ENCODE measurements at regions not wholly inside any gene's neighbourhood (a gene's known extent, or its start where the extent isn't known, plus 50 kb on each side); places are given as distances from the start of the nearest gene placed in this dataset.

DNA sequence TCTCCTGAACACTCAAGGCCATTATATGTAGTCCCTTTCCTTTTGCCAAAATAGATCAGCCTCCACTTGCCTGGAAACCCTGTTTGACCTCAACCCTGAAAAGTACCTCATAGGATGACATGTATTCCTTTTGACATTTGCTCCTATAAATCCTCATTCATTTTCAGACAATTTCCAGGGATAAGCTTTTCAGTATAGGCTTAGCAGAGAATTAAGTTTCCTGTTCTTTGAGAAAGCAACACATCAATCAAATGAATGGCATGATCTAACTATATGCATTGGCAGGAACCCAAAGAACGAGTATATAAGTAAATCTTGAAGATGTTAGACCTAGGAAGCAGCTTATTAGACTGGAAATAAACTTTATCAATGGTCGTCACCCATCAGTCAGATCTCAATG is 483.0 kb downstream of the CCDC85A start:
- H3K36me3 Mint-ChIP-seq (ENCODE audit: low read depth, unreplicated experiment) = no peaks in the 10 kb centered on the region
- no peaks in the 10 kb centered on the region for H3K4me1 Mint-ChIP-seq (ENCODE audit: unreplicated experiment)
- DNase-seq (ENCODE audit: low spot score) = no peak
- TF ChIP-seq, protein P1, sequence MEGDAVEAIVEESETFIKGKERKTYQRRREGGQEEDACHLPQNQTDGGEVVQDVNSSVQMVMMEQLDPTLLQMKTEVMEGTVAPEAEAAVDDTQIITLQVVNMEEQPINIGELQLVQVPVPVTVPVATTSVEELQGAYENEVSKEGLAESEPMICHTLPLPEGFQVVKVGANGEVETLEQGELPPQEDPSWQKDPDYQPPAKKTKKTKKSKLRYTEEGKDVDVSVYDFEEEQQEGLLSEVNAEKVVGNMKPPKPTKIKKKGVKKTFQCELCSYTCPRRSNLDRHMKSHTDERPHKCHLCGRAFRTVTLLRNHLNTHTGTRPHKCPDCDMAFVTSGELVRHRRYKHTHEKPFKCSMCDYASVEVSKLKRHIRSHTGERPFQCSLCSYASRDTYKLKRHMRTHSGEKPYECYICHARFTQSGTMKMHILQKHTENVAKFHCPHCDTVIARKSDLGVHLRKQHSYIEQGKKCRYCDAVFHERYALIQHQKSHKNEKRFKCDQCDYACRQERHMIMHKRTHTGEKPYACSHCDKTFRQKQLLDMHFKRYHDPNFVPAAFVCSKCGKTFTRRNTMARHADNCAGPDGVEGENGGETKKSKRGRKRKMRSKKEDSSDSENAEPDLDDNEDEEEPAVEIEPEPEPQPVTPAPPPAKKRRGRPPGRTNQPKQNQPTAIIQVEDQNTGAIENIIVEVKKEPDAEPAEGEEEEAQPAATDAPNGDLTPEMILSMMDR (IDR thresholded peaks at IDR 0.05; ENCODE audit: unreplicated experiment) = no peak
- H3K9me3 Mint-ChIP-seq (ENCODE audit: unreplicated experiment) = no peaks in the 10 kb centered on the region
- no peaks in the 10 kb centered on the region for H3K27me3 Mint-ChIP-seq (ENCODE audit: unreplicated experiment)
- no peak overlapping the region for H3K27ac Mint-ChIP-seq (ENCODE audit: unreplicated experiment)
- H3K4me3 Mint-ChIP-seq (ENCODE audit: unreplicated experiment) = no peak overlapping the region

DNA sequence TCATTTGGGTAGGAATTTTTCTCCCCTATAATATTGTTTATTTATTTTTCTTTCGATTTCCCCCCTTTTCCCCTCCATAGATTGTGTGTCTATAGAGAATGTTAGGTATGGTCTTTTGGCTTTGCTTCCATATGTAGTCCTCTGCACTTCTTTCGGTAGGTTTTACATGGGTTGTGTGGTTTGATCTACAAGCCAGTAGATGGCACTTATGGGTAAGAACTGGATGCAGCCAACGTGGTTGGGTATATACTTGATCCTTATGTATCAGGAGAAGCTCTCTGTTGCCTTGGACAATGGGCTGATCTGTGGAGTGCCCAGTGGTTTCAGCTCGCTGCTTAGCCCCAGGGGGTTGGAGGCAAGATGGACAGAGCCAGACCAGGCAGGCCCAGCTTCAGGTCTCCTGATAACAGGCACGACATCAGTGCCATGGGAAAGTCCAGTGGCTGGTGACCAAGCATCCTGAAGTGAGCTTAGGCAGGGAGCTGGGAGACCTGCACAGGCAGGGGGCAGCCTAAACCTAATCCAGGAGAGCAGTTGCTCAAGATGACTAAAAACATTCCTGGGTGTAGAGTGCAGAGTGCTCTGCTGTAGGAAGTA is 488.3 kb downstream of the CCDC85A start:
- no peaks in the 10 kb centered on the region for H3K4me1 Mint-ChIP-seq (ENCODE audit: unreplicated experiment)
- H3K27ac Mint-ChIP-seq (ENCODE audit: unreplicated experiment) = no peak overlapping the region
- TF ChIP-seq, protein P1 (IDR thresholded peaks at IDR 0.05; ENCODE audit: unreplicated experiment) = no peak
- H3K4me3 Mint-ChIP-seq (ENCODE audit: unreplicated experiment) = no peak overlapping the region
- no peaks in the 10 kb centered on the region for H3K36me3 Mint-ChIP-seq (ENCODE audit: low read depth, unreplicated experiment)
- no peak for DNase-seq (ENCODE audit: low spot score)
- H3K9me3 Mint-ChIP-seq (ENCODE audit: unreplicated experiment) = no peaks in the 10 kb centered on the region
- no peaks in the 10 kb centered on the region for H3K27me3 Mint-ChIP-seq (ENCODE audit: unreplicated experiment)

- H3K27ac Mint-ChIP-seq (ENCODE audit: unreplicated experiment) = no peak overlapping the region
- TF ChIP-seq, protein P1 (IDR thresholded peaks at IDR 0.05; ENCODE audit: unreplicated experiment) = no peak
- H3K4me1 Mint-ChIP-seq (ENCODE audit: unreplicated experiment) = no peaks in the 10 kb centered on the region
- DNase-seq (ENCODE audit: low spot score) = no peak
- no peaks in the 10 kb centered on the region for H3K9me3 Mint-ChIP-seq (ENCODE audit: unreplicated experiment)
- H3K27me3 Mint-ChIP-seq (ENCODE audit: unreplicated experiment) = no peaks in the 10 kb centered on the region
- H3K36me3 Mint-ChIP-seq (ENCODE audit: low read depth, unreplicated experiment) = no peaks in the 10 kb centered on the region
- no peak overlapping the region for H3K4me3 Mint-ChIP-seq (ENCODE audit: unreplicated experiment)
These were observed 490.3 kb downstream of the CCDC85A start for GRCh38 chr2:56674084-56674483.

DNA sequence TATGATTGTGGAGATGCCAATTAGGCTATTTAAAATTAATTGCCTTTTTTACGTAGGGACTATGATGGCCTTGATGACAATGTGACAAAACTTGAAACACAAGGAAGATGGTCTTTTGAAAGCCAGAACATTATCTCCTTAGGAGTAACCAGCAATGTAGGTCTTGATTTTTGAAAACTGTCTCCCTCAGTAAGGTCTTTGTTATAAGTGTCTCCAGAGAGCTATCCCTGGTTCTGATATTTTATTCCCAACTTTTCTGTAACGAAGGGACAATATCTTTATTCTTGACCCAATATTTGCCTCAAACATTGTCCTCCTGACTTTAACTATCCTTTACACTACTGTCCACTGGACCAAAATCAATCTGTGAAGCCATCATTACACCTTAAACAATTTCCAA is 493.2 kb downstream of the CCDC85A start:
- Mint-ChIP-seq H3K27ac (ENCODE audit: unreplicated experiment) (no peak overlapping the region), H3K4me3 (ENCODE audit: unreplicated experiment) (no peak overlapping the region), H3K27me3 (ENCODE audit: unreplicated experiment) (no peaks in the 10 kb centered on the region), H3K4me1 (ENCODE audit: unreplicated experiment) (no peaks in the 10 kb centered on the region), H3K9me3 (ENCODE audit: unreplicated experiment) (no peaks in the 10 kb centered on the region), H3K36me3 (ENCODE audit: low read depth, unreplicated experiment) (no peaks in the 10 kb centered on the region)
- DNase-seq (ENCODE audit: low spot score) = no peak
- TF ChIP-seq, protein P1 (IDR thresholded peaks at IDR 0.05; ENCODE audit: unreplicated experiment) = no peak

DNA sequence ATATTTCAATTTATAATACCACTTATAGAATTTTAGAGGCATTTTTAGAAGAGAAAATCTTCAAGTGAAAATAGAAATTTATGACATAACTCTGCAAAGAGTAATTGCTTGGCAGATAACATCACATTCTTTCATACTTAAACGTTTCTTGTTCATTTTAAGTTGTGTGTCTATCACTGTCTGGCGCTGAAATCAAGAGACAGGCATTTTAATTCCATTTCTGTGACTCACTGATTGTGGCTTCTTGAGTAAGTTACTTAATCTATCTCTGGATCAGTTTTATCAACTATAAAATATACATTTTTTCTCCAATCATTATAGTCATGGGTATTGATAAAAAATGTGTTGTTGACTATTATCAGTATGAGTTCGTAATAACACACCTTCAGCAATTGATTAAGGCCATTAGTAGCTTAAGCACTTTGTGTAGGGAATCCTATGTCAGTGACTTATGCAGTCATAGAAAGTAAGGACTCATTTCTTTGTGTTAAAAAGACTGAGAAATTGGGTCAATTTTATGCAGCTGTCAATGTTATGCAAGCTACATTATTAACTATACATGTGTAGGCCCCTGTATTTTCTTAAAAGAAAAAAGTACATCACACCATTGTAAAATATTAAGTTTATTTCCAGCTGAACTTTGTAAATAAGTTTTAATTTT is 497.3 kb downstream of the CCDC85A start:
- Mint-ChIP-seq H3K4me3 (ENCODE audit: unreplicated experiment) (no peak overlapping the region), H3K9me3 (ENCODE audit: unreplicated experiment) (no peaks in the 10 kb centered on the region), H3K27ac (ENCODE audit: unreplicated experiment) (no peak overlapping the region), H3K4me1 (ENCODE audit: unreplicated experiment) (no peaks in the 10 kb centered on the region), H3K36me3 (ENCODE audit: low read depth, unreplicated experiment) (no peaks in the 10 kb centered on the region), H3K27me3 (ENCODE audit: unreplicated experiment) (no peaks in the 10 kb centered on the region)
- TF ChIP-seq, protein P1 (IDR thresholded peaks at IDR 0.05; ENCODE audit: unreplicated experiment) = no peak
- DNase-seq (ENCODE audit: low spot score) = no peak
